HG03457 (cell line): ENCODE measurements at regions not wholly inside any gene's neighbourhood (a gene's known extent, or its start where the extent isn't known, plus 50 kb on each side); places are given as distances from the start of the nearest gene placed in this dataset.

ENCODE experiments used
- ATAC-seq: cut with Tn5 transposase; IDR thresholded peaks from one replicate; pipeline ENCODE4 v1.9.1; 2021; ENCODE audit warnings: moderate number of reproducible peaks; ENCODE audit not compliant: unreplicated experiment

DNA sequence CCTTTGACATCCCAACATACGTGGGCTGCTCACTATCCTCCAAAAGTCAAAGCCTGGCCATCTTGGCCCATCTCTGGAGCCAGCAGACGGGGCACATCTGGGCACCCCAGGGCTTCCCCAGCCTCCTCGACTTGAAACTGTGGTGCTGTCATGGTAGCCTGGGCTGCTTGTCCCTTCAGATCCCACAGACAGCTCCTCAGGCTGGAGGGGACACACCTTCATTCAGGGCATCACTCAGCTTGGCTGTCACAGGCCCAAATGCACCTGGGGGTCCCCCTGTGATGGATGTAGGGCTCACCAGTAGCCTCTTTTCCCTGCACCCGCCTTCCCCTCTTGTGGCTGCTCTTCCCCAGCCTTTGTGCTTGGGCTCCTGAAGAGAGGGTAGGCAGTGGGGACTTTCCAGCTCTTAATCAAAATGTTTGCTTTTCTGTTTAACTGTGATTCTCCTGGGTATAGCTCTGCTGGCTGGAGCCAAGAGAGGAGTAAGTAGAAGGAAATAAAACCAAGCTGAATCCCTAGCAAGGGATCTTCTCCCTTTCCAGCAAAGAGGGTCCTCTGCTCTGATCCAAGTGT, 92.3 kb downstream of the GYPC start:
- no peak for ATAC-seq

GRCh38 chr2:126748929-126749518, 93.1 kb downstream of the GYPC start:
- no peak for ATAC-seq

DNA sequence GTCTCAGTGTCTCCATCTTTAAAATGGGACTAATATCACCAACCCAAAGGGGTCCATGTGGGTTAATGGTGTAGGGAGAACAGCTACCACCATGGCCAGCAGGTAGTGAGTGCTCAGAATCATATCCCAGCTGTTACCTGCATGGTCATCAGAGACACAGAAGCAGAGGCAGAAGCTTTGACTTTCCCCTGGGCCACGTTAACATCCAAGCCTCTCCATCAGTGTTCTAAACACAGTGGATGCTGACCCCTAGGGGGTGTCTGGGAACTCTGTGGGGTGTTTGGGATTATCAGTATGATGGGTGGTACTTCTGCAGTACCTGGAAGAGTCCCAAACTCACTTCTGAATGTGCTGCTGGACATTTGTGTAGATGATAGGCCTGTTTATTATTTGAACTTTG, 93.6 kb downstream of the GYPC start:
- no peak for ATAC-seq

DNA sequence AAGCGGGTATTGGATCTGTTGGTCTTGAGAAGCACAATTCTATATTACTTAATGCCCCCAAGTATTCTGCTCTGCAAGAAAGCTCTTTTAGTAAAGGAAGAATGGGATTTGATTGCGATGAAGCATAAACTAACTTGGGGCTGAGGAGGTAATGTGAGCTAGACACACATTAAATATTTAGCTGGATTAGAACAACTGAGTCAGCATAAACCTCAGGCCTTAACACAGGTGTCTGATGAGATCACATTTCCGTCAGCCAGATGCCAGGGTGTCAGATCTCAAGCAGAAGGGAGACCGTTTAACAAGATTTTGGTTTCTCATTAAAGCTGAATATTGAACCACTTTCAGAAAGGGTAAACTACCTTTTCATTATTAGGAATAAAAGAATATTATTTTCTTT, 94.5 kb downstream of the GYPC start:
- ATAC-seq: no peak

- ATAC-seq: no peak
Measured at GRCh38 chr2:126751477-126751876, 95.5 kb downstream of the GYPC start.

DNA sequence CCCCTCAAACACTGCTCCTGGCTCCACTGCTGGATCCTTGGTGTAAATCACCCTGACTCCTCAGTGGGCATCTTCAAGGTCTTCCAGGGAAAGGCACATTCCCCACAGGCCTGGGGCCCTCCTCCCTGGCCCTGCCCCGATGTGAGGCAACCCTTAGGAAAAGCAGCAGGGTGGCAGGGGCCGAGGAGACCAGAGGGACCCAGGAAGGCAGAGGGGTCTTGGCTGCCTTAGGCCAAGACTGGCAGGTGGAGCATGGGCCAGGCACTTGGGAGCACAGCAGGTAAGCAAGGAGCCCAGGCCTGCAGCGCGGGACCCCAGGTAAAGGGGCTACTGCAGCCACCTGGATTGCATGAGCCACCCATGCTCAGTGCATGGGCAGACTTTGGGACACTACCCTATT, 96.9 kb downstream of the GYPC start:
- ATAC-seq: no peak

GRCh38 chr2:126753501-126754212, 97.7 kb downstream of the GYPC start:
- no peak for ATAC-seq

- ATAC-seq: no peak
Measured at GRCh38 chr2:126754240-126755004, 98.5 kb downstream of the GYPC start.

- ATAC-seq: no peak
Measured at GRCh38 chr2:126756125-126756524, 100.2 kb downstream of the GYPC start.

GRCh38 chr2:126761256-126761980, 105.5 kb downstream of the GYPC start:
- no peak for ATAC-seq

GRCh38 chr2:126761981-126762878, 106.3 kb downstream of the GYPC start:
- no peak for ATAC-seq

DNA sequence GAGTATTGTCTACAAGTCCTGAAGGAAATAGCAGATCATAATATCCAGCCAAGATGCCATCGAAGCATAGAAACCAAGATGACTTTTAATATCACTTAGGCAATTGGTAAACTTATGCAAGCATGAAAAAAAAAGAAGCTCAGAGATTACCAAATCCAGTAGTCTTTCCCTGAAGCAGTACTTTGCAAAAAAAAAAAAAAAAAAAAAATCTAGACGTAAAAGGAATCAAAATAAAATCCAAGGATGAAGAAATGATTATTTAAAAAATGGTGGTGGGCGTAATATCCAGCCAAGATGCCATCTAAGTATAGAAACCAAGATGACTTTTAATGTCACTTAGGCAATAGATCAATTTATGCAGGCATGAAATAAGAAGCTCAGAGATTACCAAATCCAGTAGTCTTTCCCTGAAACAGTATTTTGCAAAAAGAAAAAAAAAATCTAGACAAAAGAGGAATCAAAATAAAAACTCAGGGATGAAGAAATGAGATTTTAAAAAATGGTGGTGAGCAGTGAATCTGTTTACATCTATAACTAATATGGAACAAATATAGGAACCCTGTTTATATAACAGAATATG, 108.8 kb downstream of the GYPC start:
- no peak for ATAC-seq

DNA sequence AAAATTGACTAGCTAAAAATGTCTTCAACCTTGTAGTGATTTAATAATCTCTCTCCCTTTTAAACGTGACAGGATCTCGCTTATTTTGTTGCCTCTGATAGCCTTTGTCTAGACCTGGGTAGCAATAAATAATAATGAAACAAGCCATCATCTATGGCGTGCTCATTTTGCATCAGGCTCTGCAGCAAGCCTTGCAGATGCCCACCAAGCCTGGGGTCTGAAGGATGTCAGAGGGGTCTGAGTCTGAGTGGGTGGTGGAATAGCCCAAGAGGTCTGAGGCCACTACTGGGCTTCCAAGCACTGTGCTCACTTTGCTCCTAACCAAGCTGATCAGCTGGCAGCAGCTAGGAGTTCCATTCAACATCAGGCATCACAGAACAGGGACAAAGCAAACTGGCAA, 109.4 kb downstream of the GYPC start:
- no peak for ATAC-seq

- ATAC-seq: no peak
Measured at GRCh38 chr2:126766295-126766968, 110.5 kb downstream of the GYPC start.

- ATAC-seq: no peak
Measured at GRCh38 chr2:126766969-126767296, 111.0 kb downstream of the GYPC start.

GRCh38 chr2:126769118-126769517, 113.2 kb downstream of the GYPC start:
- ATAC-seq: no peak

GRCh38 chr2:126770466-126770865, 114.5 kb downstream of the GYPC start:
- ATAC-seq: no peak

DNA sequence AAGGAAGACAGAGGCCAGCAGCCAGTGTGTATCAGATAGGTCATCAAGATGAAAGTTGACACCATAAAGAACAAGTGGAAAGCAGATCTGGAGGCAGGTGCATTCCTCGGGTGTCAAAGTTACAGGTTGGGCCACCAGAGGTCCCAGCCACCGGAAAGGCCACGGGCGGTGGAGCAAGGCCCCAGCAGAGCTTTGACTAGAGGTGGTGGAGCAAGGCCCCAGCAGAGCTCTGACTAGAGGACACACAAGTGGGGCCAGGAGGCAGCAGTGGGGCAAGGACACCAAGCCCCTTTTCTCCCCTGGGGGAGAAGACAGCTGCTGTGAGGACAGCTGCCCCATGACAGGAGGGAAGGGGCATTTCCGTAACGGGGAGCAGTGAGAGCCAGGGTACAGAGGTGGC, 115.1 kb downstream of the GYPC start:
- ATAC-seq: no peak

DNA sequence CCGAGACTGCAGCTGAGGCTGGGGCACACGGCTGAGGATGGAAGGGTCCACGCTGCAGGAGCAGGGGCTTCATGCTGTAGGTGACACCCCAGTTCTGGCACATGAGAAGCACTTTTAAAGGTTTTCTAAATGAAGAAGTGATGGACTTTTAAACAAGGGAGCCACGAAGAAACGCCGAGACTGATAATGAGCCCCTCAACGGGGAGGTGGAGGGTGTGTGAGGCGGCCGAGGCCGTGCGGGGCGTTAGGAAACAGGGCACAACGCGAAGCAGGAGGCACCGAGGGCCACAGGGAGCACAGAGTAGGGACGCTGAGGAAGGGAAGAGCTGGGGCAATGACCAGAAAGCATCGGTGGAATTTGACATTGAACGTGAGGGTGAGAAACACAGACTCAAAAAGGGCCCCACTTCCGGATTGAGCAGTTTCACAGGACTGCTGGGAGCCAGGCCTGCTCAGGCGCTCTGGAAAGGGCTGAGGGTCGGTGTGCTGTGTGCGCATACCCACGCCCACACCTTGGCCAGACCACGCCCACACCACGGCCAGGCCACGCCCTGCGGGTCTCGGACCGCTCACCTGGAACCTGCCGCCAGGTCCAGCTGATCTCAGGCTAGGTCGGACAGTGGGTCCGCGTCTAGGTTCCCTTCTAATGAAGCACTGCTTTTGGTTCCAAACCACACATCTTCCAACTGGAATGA, 115.7 kb downstream of the GYPC start:
- no peak for ATAC-seq
